Hypothalamus (tissue), 51 donors: ENCODE measurements at regions not wholly inside any gene's neighbourhood (a gene's known extent, or its start where the extent isn't known, plus 50 kb on each side); places are given as distances from the start of the nearest gene placed in this dataset.
"Not testable (repeated sequence)": the region's sequence is repeated elsewhere in the genome, so short reads cannot be mapped to it uniquely, and the experiment has no call there.

Source experiments
- DNase-seq, 51 donors: peaks; one replicate each; lab custom pipeline; 2025; lab: John Stamatoyannopoulos, UW

- no peak for DNase-seq
These were observed 329.8 kb upstream of the SFSWAP start for GRCh38 chr12:131380965-131381705.

- no peak for DNase-seq
These were observed 329.0 kb upstream of the SFSWAP start for GRCh38 chr12:131381716-131382430.

- no peak for DNase-seq
These were observed 327.6 kb upstream of the SFSWAP start for GRCh38 chr12:131383291-131383690.

- DNase-seq, result no peak
These were observed 326.9 kb upstream of the SFSWAP start for GRCh38 chr12:131383741-131384543.

GRCh38 chr12:131384544-131384855 is 326.4 kb upstream of the SFSWAP start:
- DNase-seq, result no peak

GRCh38 chr12:131385313-131386166 is 325.4 kb upstream of the SFSWAP start:
- no peak for DNase-seq

- no peak for DNase-seq
These were observed 324.7 kb upstream of the SFSWAP start for GRCh38 chr12:131386167-131386521.

GRCh38 chr12:131386781-131387180 is 324.1 kb upstream of the SFSWAP start:
- DNase-seq, result no peak

- DNase-seq, result no peak
These were observed 323.4 kb upstream of the SFSWAP start for GRCh38 chr12:131387281-131388163.

- DNase-seq, result peak in 33 of 51 donors; percentile 6 to 74 (median 36)
These were observed 322.5 kb upstream of the SFSWAP start for GRCh38 chr12:131388164-131389053.

GRCh38 chr12:131389054-131390013 is 321.6 kb upstream of the SFSWAP start:
- no peak for DNase-seq

- DNase-seq, result peak in 19 of 51 donors; percentile 6 to 45 (median 20)
These were observed 320.2 kb upstream of the SFSWAP start for GRCh38 chr12:131390412-131391334.

GRCh38 chr12:131391399-131391798 is 319.5 kb upstream of the SFSWAP start:
- no peak for DNase-seq

GRCh38 chr12:131394752-131395151 is 316.1 kb upstream of the SFSWAP start:
- not testable (repeated sequence) for DNase-seq

- not testable (repeated sequence) for DNase-seq
These were observed 315.6 kb upstream of the SFSWAP start for GRCh38 chr12:131395209-131395684.

GRCh38 chr12:131395971-131396573 is 314.8 kb upstream of the SFSWAP start:
- no peak for DNase-seq
